HCT116 (cell line): ENCODE measurements at regions not wholly inside any gene's neighbourhood (a gene's known extent, or its start where the extent isn't known, plus 50 kb on each side); places are given as distances from the start of the nearest gene placed in this dataset.

ENCODE experiments used
- ATAC-seq: fragments of 200-7000 bp; cut with Tn5 transposase; 2 replicates; pipeline ENCODE4 v1.9.1; 2020; ENCODE audit warnings: mild to moderate bottlenecking, moderate library complexity
- BruUV-seq: library from RNA; stranded (reverse); fragments of 400-500 nt; replicated peaks from 2 replicates; lab custom pipeline; 2021; lab: Mats Ljungman, UMichigan
- CTCF ChIA-PET: fragments of 300-600 bp; sonication (Branson Sonifier 250); formaldehyde crosslinking; loops from one replicate; lab custom pipeline; 2021; ENCODE audit warnings: antibody characterized with exemption; lab: Charles Lee
- POLR2A ChIA-PET: fragments of 300-600, 350-600 bp; sonication (Branson Sonifier 250); formaldehyde crosslinking; loops from one replicate; lab custom pipeline; 2021; ENCODE audit warnings: antibody characterized with exemption; lab: Charles Lee
- RAD21 ChIA-PET, 2 experiments: fragments of 300-600 bp; sonication (Branson Sonifier 250); formaldehyde crosslinking; loops; one replicate each; lab custom pipeline; 2023; ENCODE audit warnings: low total read pairs in 2 of 2; ENCODE audit not compliant: uncharacterized antibody in 2 of 2, unreplicated experiment in 2 of 2, low non-redundant PET in 1 of 2; lab: Charles Lee
- DNase-seq: peaks from one replicate; pipeline ENCODE4 v3.0.0-alpha.2; 2010; ENCODE audit warnings: low read depth, low spot score
- H2AFZ ChIP-seq: fragments of 200-600 bp; shearing (Covaris generic), sonication (generic); 2 replicates; pipeline ENCODE4 v1.6.1; 2017; ENCODE audit warnings: low read depth, mixed run types, mixed read lengths, antibody characterized with exemption, low read length; ENCODE audit not compliant: poor library complexity, severe bottlenecking
- H3K27ac ChIP-seq: 2 replicates; pipeline ENCODE4 v1.5.1; 2012; ENCODE audit warnings: low read depth, low read length
- H3K27me3 ChIP-seq: fragments of 200-600 bp; sonication (generic); 2 replicates; pipeline ENCODE4 v1.6.1; 2016; ENCODE audit warnings: mixed run types, low read length, mixed read lengths; ENCODE audit not compliant: insufficient read depth
- H3K36me3 ChIP-seq, 2 experiments: fragments of 200-500 bp in 1 of 2; fragments of 200-600 bp in 1 of 2; sonication (Bioruptor generic) in 1 of 2; sonication (generic) in 1 of 2; 2 replicates each; pipeline versions ENCODE4 v1.5.1 to v1.6.1; 2014 to 2016; ENCODE audit warnings: low read length in 2 of 2, inconsistent platforms in 1 of 2, mixed read lengths in 1 of 2, mixed run types in 1 of 2; ENCODE audit not compliant: insufficient read depth in 2 of 2, control insufficient read depth in 1 of 2
- H3K4me1 ChIP-seq, 2 experiments: fragments of 200-600 bp in 1 of 2; sonication (generic) in 1 of 2; 2 replicates each; pipeline versions ENCODE4 v1.5.1 to v1.6.1; 2012 to 2017; ENCODE audit warnings: low read length in 2 of 2, inconsistent platforms in 1 of 2, mild to moderate bottlenecking in 1 of 2, mixed read lengths in 1 of 2, mixed run types in 1 of 2, moderate library complexity in 1 of 2; ENCODE audit not compliant: insufficient read depth in 2 of 2, control insufficient read depth in 1 of 2
- H3K4me2 ChIP-seq: fragments of 200-600 bp; sonication (generic); 2 replicates; pipeline ENCODE4 v1.6.1; 2017; ENCODE audit warnings: mixed run types, low read length, mixed read lengths
- H3K4me3 ChIP-seq, 2 experiments: fragments of 200-600 bp in 1 of 2; sonication (generic) in 1 of 2; replicated peaks in 1 of 2; 2 replicates each; pipeline ENCODE4 v1.5.1; 2011 to 2016; ENCODE audit warnings: low read length in 2 of 2, control low read depth in 1 of 2, low read depth in 1 of 2, mild to moderate bottlenecking in 1 of 2, mixed read lengths in 1 of 2, mixed run types in 1 of 2
- H3K79me2 ChIP-seq: fragments of 200-600 bp; sonication (generic); 2 replicates; pipeline ENCODE4 v1.6.1; 2017; ENCODE audit warnings: mild to moderate bottlenecking, mixed run types, low read length, moderate library complexity, mixed read lengths; ENCODE audit not compliant: insufficient read depth
- H3K9ac ChIP-seq: fragments of 200-600 bp; sonication (generic); 2 replicates; pipeline ENCODE4 v1.6.1; 2016; ENCODE audit warnings: low read length, mixed read lengths
- H3K9me2 ChIP-seq: fragments of 200-600 bp; sonication (generic), shearing (Covaris generic); 2 replicates; pipeline ENCODE4 v1.6.1; 2017; ENCODE audit warnings: mixed run types, mild to moderate bottlenecking, moderate library complexity; ENCODE audit not compliant: insufficient read depth
- H3K9me3 ChIP-seq, 2 experiments: fragments of 200-500 bp in 1 of 2; fragments of 200-600 bp in 1 of 2; sonication (Bioruptor generic) in 1 of 2; sonication (generic) in 1 of 2; 2 replicates each; pipeline ENCODE4 v1.6.1; 2014 to 2017; ENCODE audit warnings: low read length in 2 of 2, mixed read lengths in 2 of 2, inconsistent platforms in 1 of 2, low read depth in 1 of 2, mild to moderate bottlenecking in 1 of 2, mixed run types in 1 of 2, moderate library complexity in 1 of 2; ENCODE audit not compliant: control insufficient read depth in 1 of 2, insufficient read depth in 1 of 2
- H4K20me1 ChIP-seq: fragments of 200-600 bp; sonication (generic), shearing (Covaris generic); 2 replicates; pipeline ENCODE4 v1.6.1; 2017; ENCODE audit warnings: mixed run types, mild to moderate bottlenecking, moderate library complexity; ENCODE audit not compliant: insufficient read depth
- ELF1 ChIP-seq: IDR thresholded peaks from 2 replicates; pipeline ENCODE4 v1.6.1; 2012; ENCODE audit warnings: low read depth, borderline replicate concordance
- EZH2phosphoT487 ChIP-seq: fragments of 200-600 bp; IDR thresholded peaks from 2 replicates; pipeline ENCODE4 v1.6.1; 2018; ENCODE audit warnings: antibody characterized with exemption, borderline replicate concordance
- FOSL1 ChIP-seq: IDR thresholded peaks from 2 replicates; pipeline ENCODE4 v1.6.1; 2012; ENCODE audit warnings: low read depth
- POLR2A ChIP-seq: IDR thresholded peaks from 2 replicates; pipeline ENCODE4 v1.7.0; 2011; ENCODE audit warnings: borderline replicate concordance; ENCODE audit not compliant: insufficient read depth, insufficient read length; ENCODE audit errors: extremely low read depth
- POLR2AphosphoS5 ChIP-seq: IDR thresholded peaks from 2 replicates; pipeline ENCODE4 v1.6.1; 2011; ENCODE audit warnings: mild to moderate bottlenecking, low read depth, low read length, moderate library complexity
- RAD21 ChIP-seq: IDR thresholded peaks from 2 replicates; pipeline ENCODE4 v1.6.1; 2012; ENCODE audit warnings: low read depth, mild to moderate bottlenecking
- SP1 ChIP-seq: IDR thresholded peaks from 2 replicates; pipeline ENCODE4 v1.6.1; 2012; ENCODE audit warnings: low read depth
- TCF7L2 ChIP-seq: IDR thresholded peaks from 2 replicates; pipeline ENCODE4 v1.7.0; 2011; ENCODE audit warnings: borderline replicate concordance, inconsistent platforms; ENCODE audit not compliant: insufficient read depth, insufficient read length; ENCODE audit errors: extremely low read depth
- YY1 ChIP-seq: IDR thresholded peaks from 2 replicates; pipeline ENCODE4 v1.6.1; 2011; ENCODE audit warnings: low read length, low read depth, moderate library complexity, mild to moderate bottlenecking; ENCODE audit not compliant: insufficient replicate concordance; ENCODE audit errors: extremely low read depth
- ZFX ChIP-seq: fragments of 450-650 bp; IDR thresholded peaks from 2 replicates; pipeline ENCODE4 v1.6.1; 2017
- ZNF274 ChIP-seq: fragments of 200-500 bp; sonication (Bioruptor generic); IDR thresholded peaks from 2 replicates; pipeline ENCODE4 v1.6.1; 2014; ENCODE audit warnings: mild to moderate bottlenecking, low read depth, low read length, inconsistent platforms
- intact Hi-C: fragments of 100-400 bp; cut with micrococcal nuclease; formaldehyde crosslinking; loops from 2 replicates; pipeline ENCODE4 v1.10.0; 2022
- TF ChIP-seq, protein P1 (sequence below): IDR thresholded peaks from 2 replicates; pipeline ENCODE4 v1.6.1; 2011; ENCODE audit warnings: mild to moderate bottlenecking, low read length, moderate library complexity; ENCODE audit not compliant: insufficient replicate concordance; ENCODE audit errors: extremely low read depth
- TF ChIP-seq, protein P2 (sequence below): IDR thresholded peaks from 2 replicates; pipeline ENCODE4 v1.6.1; 2012; ENCODE audit warnings: low read depth
- TF ChIP-seq, protein P3 (sequence below), 3 experiments: fragments of 200-600 bp in 1 of 3; sonication (generic) in 1 of 3; IDR thresholded peaks in 2 of 3; conservative IDR thresholded peaks in 1 of 3; 2 replicates each; pipeline ENCODE4 v1.5.1; 2012 to 2017; ENCODE audit warnings: low read depth in 2 of 3, low read length in 2 of 3, antibody characterized with exemption in 1 of 3, borderline replicate concordance in 1 of 3, control low read depth in 1 of 3, mild to moderate bottlenecking in 1 of 3, mixed read lengths in 1 of 3, mixed run types in 1 of 3, moderate library complexity in 1 of 3; ENCODE audit not compliant: insufficient read depth in 1 of 3

GRCh38 chr14:76307786-76308780 is 67.9 kb upstream of the ESRRB start:
- TF ChIP-seq, protein P1, sequence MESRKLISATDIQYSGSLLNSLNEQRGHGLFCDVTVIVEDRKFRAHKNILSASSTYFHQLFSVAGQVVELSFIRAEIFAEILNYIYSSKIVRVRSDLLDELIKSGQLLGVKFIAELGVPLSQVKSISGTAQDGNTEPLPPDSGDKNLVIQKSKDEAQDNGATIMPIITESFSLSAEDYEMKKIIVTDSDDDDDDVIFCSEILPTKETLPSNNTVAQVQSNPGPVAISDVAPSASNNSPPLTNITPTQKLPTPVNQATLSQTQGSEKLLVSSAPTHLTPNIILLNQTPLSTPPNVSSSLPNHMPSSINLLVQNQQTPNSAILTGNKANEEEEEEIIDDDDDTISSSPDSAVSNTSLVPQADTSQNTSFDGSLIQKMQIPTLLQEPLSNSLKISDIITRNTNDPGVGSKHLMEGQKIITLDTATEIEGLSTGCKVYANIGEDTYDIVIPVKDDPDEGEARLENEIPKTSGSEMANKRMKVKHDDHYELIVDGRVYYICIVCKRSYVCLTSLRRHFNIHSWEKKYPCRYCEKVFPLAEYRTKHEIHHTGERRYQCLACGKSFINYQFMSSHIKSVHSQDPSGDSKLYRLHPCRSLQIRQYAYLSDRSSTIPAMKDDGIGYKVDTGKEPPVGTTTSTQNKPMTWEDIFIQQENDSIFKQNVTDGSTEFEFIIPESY, result no peak
- TF ChIP-seq ZFX (no peak), ELF1 (no peak), FOSL1 (no peak), EZH2phosphoT487 (no peak), SP1 (no peak), POLR2AphosphoS5 (no peak), YY1 (no peak), RAD21 (no peak), TCF7L2 (no peak), POLR2A (no peak), ZNF274 (no peak)
- TF ChIP-seq, protein P2, sequence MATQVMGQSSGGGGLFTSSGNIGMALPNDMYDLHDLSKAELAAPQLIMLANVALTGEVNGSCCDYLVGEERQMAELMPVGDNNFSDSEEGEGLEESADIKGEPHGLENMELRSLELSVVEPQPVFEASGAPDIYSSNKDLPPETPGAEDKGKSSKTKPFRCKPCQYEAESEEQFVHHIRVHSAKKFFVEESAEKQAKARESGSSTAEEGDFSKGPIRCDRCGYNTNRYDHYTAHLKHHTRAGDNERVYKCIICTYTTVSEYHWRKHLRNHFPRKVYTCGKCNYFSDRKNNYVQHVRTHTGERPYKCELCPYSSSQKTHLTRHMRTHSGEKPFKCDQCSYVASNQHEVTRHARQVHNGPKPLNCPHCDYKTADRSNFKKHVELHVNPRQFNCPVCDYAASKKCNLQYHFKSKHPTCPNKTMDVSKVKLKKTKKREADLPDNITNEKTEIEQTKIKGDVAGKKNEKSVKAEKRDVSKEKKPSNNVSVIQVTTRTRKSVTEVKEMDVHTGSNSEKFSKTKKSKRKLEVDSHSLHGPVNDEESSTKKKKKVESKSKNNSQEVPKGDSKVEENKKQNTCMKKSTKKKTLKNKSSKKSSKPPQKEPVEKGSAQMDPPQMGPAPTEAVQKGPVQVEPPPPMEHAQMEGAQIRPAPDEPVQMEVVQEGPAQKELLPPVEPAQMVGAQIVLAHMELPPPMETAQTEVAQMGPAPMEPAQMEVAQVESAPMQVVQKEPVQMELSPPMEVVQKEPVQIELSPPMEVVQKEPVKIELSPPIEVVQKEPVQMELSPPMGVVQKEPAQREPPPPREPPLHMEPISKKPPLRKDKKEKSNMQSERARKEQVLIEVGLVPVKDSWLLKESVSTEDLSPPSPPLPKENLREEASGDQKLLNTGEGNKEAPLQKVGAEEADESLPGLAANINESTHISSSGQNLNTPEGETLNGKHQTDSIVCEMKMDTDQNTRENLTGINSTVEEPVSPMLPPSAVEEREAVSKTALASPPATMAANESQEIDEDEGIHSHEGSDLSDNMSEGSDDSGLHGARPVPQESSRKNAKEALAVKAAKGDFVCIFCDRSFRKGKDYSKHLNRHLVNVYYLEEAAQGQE, result no peak
- TF ChIP-seq, protein P3, sequence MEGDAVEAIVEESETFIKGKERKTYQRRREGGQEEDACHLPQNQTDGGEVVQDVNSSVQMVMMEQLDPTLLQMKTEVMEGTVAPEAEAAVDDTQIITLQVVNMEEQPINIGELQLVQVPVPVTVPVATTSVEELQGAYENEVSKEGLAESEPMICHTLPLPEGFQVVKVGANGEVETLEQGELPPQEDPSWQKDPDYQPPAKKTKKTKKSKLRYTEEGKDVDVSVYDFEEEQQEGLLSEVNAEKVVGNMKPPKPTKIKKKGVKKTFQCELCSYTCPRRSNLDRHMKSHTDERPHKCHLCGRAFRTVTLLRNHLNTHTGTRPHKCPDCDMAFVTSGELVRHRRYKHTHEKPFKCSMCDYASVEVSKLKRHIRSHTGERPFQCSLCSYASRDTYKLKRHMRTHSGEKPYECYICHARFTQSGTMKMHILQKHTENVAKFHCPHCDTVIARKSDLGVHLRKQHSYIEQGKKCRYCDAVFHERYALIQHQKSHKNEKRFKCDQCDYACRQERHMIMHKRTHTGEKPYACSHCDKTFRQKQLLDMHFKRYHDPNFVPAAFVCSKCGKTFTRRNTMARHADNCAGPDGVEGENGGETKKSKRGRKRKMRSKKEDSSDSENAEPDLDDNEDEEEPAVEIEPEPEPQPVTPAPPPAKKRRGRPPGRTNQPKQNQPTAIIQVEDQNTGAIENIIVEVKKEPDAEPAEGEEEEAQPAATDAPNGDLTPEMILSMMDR (IDR thresholded peaks at IDR 0.05 in 2 of 3, conservative IDR thresholded peaks at IDR 0.05 in 1 of 3; ENCODE audit: borderline replicate concordance in 1 of 3, insufficient read depth in 1 of 3, low read depth in 2 of 3, low read length in 2 of 3), result no peak
- DNase-seq (no peak), ATAC-seq (no peak)
- no peak overlapping the region for H2AFZ ChIP-seq
- ChIA-PET POLR2A (no interaction called here), CTCF (no interaction called here), RAD21 (no interaction called here)
- H3K27me3 ChIP-seq, result no peaks in the 10 kb centered on the region
- no peak overlapping the region for H3K4me3 ChIP-seq
- no peaks in the 10 kb centered on the region for H3K79me2 ChIP-seq
- no peak overlapping the region for H3K9ac ChIP-seq
- no peaks in the 10 kb centered on the region for H3K36me3 ChIP-seq
- H3K9me3 ChIP-seq, result no peaks in the 10 kb centered on the region
- no peaks in the 10 kb centered on the region for H4K20me1 ChIP-seq
- H3K9me2 ChIP-seq, result no peaks in the 10 kb centered on the region
- intact Hi-C loops, result no loop called here
- no peaks in the 10 kb centered on the region for H3K4me1 ChIP-seq
- no TSS peak for BruUV-seq
- no peak overlapping the region for H3K27ac ChIP-seq
- no peak overlapping the region for H3K4me2 ChIP-seq
